ENCODE measurements at regions not wholly inside any gene's neighbourhood (a gene's known extent, or its start where the extent isn't known, plus 50 kb on each side); places are given as distances from the start of the nearest gene placed in this dataset.

- H2AFZ ChIP-seq (ENCODE audit: low read depth, low read length): no peak overlapping the region
- DNase-seq (ENCODE audit: low read depth, low spot score) (no peak), FAIRE-seq (no peak)
- TF ChIP-seq EZH2 (IDR thresholded peaks at IDR 0.05; ENCODE audit: borderline replicate concordance, low read depth, low read length, severe bottlenecking) (no peak), FOS (IDR thresholded peaks at IDR 0.05; ENCODE audit: borderline replicate concordance, insufficient read depth, low read length) (no peak), MYC (IDR thresholded peaks at IDR 0.05; ENCODE audit: low read depth, low read length) (no peak), GATA2 (IDR thresholded peaks at IDR 0.05; ENCODE audit: insufficient read depth, insufficient read length, low read depth, low read length) (no peak), POLR2AphosphoS5 (IDR thresholded peaks at IDR 0.05; ENCODE audit: insufficient read depth, low read depth, low read length) (no peak), POLR2A (IDR thresholded peaks at IDR 0.05; ENCODE audit: low read depth, low read length) (no peak), JUN (IDR thresholded peaks at IDR 0.05; ENCODE audit: borderline replicate concordance, insufficient read depth, insufficient read length, low read depth) (no peak), CTCF (IDR thresholded peaks at IDR 0.05; ENCODE audit: extremely low read depth in 1 of 2, insufficient read depth in 1 of 2, low read depth in 1 of 2, low read length in 2 of 2) (no peak), MAX (IDR thresholded peaks at IDR 0.05; ENCODE audit: insufficient read depth, insufficient read length) (no peak)
- H3K4me1 ChIP-seq (ENCODE audit: control insufficient read depth, extremely low read depth, insufficient read depth, low read length): no peaks in the 10 kb centered on the region
- no peaks in the 10 kb centered on the region for H3K9me3 ChIP-seq (replicated peaks; ENCODE audit: control insufficient read depth, insufficient read depth, low read length)
- H3K79me2 ChIP-seq (ENCODE audit: control insufficient read depth, insufficient read depth, low read length): no peaks in the 10 kb centered on the region
- no peaks in the 10 kb centered on the region for H3K27me3 ChIP-seq (ENCODE audit: control insufficient read depth in 2 of 2, insufficient read depth in 2 of 2, low read length in 2 of 2)
- H4K20me1 ChIP-seq (replicated peaks; ENCODE audit: control insufficient read depth, extremely low read depth, insufficient read depth, low read length): no peaks in the 10 kb centered on the region
- H3K4me3 ChIP-seq (replicated peaks in 1 of 3; ENCODE audit: insufficient read depth in 1 of 3, low read depth in 1 of 3, low read length in 3 of 3): no peak overlapping the region
- BruUV-seq (replicated peaks): no TSS peak
- no peak overlapping the region for H3K9ac ChIP-seq (replicated peaks; ENCODE audit: extremely low read depth, insufficient read depth, low read length)
- no peak overlapping the region for H3K4me2 ChIP-seq (ENCODE audit: insufficient read depth, low read length)
- intact Hi-C loops (cut with micrococcal nuclease) (no loop called here), dilution Hi-C loops (cut with MboI; ENCODE audit: extremely low pct_ligation_motif_present, low sequenced_read_pairs) (no loop called here)
- ChIA-PET POLR2A (no interaction called here), CTCF (no interaction called here)
- no peaks in the 10 kb centered on the region for H3K9me1 ChIP-seq (replicated peaks; ENCODE audit: control insufficient read depth, extremely low read depth, insufficient read depth, low read length)
- H3K27ac ChIP-seq (ENCODE audit: insufficient read depth, low read depth, low read length): no peak overlapping the region
- no peaks in the 10 kb centered on the region for H3K36me3 ChIP-seq (ENCODE audit: control insufficient read depth in 2 of 2, extremely low read depth in 1 of 2, insufficient read depth in 2 of 2, low read length in 2 of 2)
These were observed 491.2 kb upstream of the SEMA6A start for GRCh38 chr5:117065800-117066199.
